ENCODE measurements at regions not wholly inside any gene's neighbourhood (a gene's known extent, or its start where the extent isn't known, plus 50 kb on each side); places are given as distances from the start of the nearest gene placed in this dataset.

- intact Hi-C loops (cut with DNase I): no loop called here
- DNase-seq (ENCODE audit: low spot score): no peak
Measured at GRCh38 chr13:44078806-44079376, 199.2 kb downstream of the LACC1 start.

- no peak for DNase-seq (ENCODE audit: low spot score)
- intact Hi-C loops (cut with DNase I): no loop called here
Measured at GRCh38 chr13:44079413-44080205, 199.9 kb downstream of the LACC1 start.

GRCh38 chr13:44084146-44084545 lies 204.4 kb downstream of the LACC1 start:
- DNase-seq (ENCODE audit: low spot score): no peak
- intact Hi-C loops (cut with DNase I): no loop called here

- intact Hi-C loops (cut with DNase I): no loop called here
Measured at GRCh38 chr13:44086389-44086788, 206.7 kb downstream of the LACC1 start.

GRCh38 chr13:44088411-44088810 lies 208.7 kb downstream of the LACC1 start:
- DNase-seq (ENCODE audit: low spot score): no peak
- intact Hi-C loops (cut with DNase I): no loop called here

More at GRCh38 chr13:44086389-44086788, 206.7 kb downstream of the LACC1 start:
- no peak for DNase-seq (ENCODE audit: low spot score)

- intact Hi-C loops (cut with DNase I): no loop called here
- no peak for DNase-seq (ENCODE audit: low spot score)
Measured at GRCh38 chr13:44088991-44089413, 209.3 kb downstream of the LACC1 start.

- intact Hi-C loops (cut with DNase I): no loop called here
- no peak for DNase-seq (ENCODE audit: low spot score)
Measured at GRCh38 chr13:44089452-44089851, 209.7 kb downstream of the LACC1 start.

- DNase-seq (ENCODE audit: low spot score): no peak
- intact Hi-C loops (cut with DNase I): no loop called here
Measured at GRCh38 chr13:44092078-44092970, 212.6 kb downstream of the LACC1 start.

GRCh38 chr13:44093607-44094564 lies 214.2 kb downstream of the LACC1 start:
- intact Hi-C loops (cut with DNase I): no loop called here
- DNase-seq (ENCODE audit: low spot score): no peak

- no peak for DNase-seq (ENCODE audit: low spot score)
- intact Hi-C loops (cut with DNase I): no loop called here
Measured at GRCh38 chr13:44096901-44097300, 217.2 kb downstream of the LACC1 start.

- intact Hi-C loops (cut with DNase I): no loop called here
- no peak for DNase-seq (ENCODE audit: low spot score)
Measured at GRCh38 chr13:44098559-44098958, 218.9 kb downstream of the LACC1 start.

- no peak for DNase-seq (ENCODE audit: low spot score)
- intact Hi-C loops (cut with DNase I): loop anchor here (10.0 kb wide), 1 partner anchor 47 kb away; no protein-coding TSS in a partner anchor
Measured at GRCh38 chr13:44101347-44102083, 221.8 kb downstream of the LACC1 start.

GRCh38 chr13:44103429-44104196 lies 223.9 kb downstream of the LACC1 start:
- intact Hi-C loops (cut with DNase I): loop anchor here (10.0 kb wide), 1 partner anchor 49 kb away; no protein-coding TSS in a partner anchor
- DNase-seq (ENCODE audit: low spot score): no peak

- intact Hi-C loops (cut with DNase I): loop anchor here (10.0 kb wide), 1 partner anchor 49 kb away; no protein-coding TSS in a partner anchor
- DNase-seq (ENCODE audit: low spot score): no peak
Measured at GRCh38 chr13:44104197-44104490, 224.4 kb downstream of the LACC1 start.

- intact Hi-C loops (cut with DNase I): loop anchor here (10.0 kb wide), 1 partner anchor 50 kb away; no protein-coding TSS in a partner anchor
- DNase-seq (ENCODE audit: low spot score): no peak
Measured at GRCh38 chr13:44104969-44105368, 225.3 kb downstream of the LACC1 start.

GRCh38 chr13:44106266-44107152 lies 226.8 kb downstream of the LACC1 start:
- DNase-seq (ENCODE audit: low spot score): no peak
- intact Hi-C loops (cut with DNase I): loop anchor here (2.0 to 10.0 kb wide), 2 partner anchors 52 to 330 kb away; no protein-coding TSS in a partner anchor
